ENCODE measurements at regions not wholly inside any gene's neighbourhood (a gene's known extent, or its start where the extent isn't known, plus 50 kb on each side); places are given as distances from the start of the nearest gene placed in this dataset.

DNA sequence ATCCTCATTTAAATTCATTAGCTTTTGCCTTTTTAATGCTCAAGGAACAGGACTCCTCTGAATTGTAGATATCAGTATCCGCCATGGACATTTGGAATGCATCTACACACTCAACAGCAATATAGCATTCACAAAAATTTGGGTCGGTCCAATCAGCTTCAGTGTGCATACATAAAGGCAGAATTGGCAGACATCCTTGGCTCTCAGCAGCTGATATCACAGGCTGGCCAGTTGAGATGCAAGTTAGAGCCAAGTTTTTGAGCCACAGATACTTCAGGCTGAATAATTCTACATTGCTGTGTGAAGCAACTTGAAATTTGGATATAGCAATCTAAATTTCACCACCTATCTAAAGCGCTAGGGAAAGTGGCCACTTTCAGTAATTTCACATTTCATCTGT lies 821.1 kb downstream of the PCDH19 start:
- Mint-ChIP-seq H3K27ac (no peak overlapping the region), H3K4me1 (no peaks in the 10 kb centered on the region), H3K9me3 (peaks cover 1 to 4% (median 3%) of the 10 kb centered on the region in 7 donors), H3K4me3 (no peak overlapping the region), H3K36me3 (no peaks in the 10 kb centered on the region), H3K27me3 (ENCODE audit: low read depth in 3 of 3) (no peaks in the 10 kb centered on the region)
- H3K9ac ChIP-seq (ENCODE audit: insufficient read depth, low read length, poor library complexity, severe bottlenecking), result no peak overlapping the region
- no peak overlapping the region for H2AFZ ChIP-seq (ENCODE audit: insufficient read depth, low read depth, low read length, poor library complexity, severe bottlenecking)
- no peak for DNase-seq
- no peaks in the 10 kb centered on the region for H3K4me1 ChIP-seq (ENCODE audit: control insufficient read depth in 1 of 2, insufficient read depth in 2 of 2, low read length in 2 of 2)
- no peaks in the 10 kb centered on the region for H4K20me1 ChIP-seq (ENCODE audit: insufficient read depth, low read length)
- no peaks in the 10 kb centered on the region for H3K27me3 ChIP-seq (ENCODE audit: control insufficient read depth in 2 of 2, insufficient read depth in 2 of 2, low read length in 2 of 2)
- no peak overlapping the region for H3K27ac ChIP-seq (ENCODE audit: low read depth in 1 of 2, low read length in 2 of 2)
- no peak for TF ChIP-seq CTCF (IDR thresholded peaks at IDR 0.05)
- no peak overlapping the region for H3K4me2 ChIP-seq (replicated peaks; ENCODE audit: extremely low read depth, low read length, poor library complexity, severe bottlenecking)
- H3K79me2 ChIP-seq (ENCODE audit: insufficient read depth, low read length), result no peaks in the 10 kb centered on the region
- WGBS (ENCODE audit: insufficient coverage), result no CpG with 5 or more reads among the region's 3 CpGs
- no peak overlapping the region for H3K4me3 ChIP-seq (replicated peaks in 1 of 3; ENCODE audit: low read depth in 2 of 3, low read length in 3 of 3)
- intact Hi-C loops (cut with micrococcal nuclease), result no loop called here
- no peaks in the 10 kb centered on the region for H3K36me3 ChIP-seq (replicated peaks in 1 of 2; ENCODE audit: control insufficient read depth in 1 of 2, insufficient read depth in 2 of 2, low read length in 2 of 2)
- H3K9me3 ChIP-seq (replicated peaks in 1 of 2; ENCODE audit: control insufficient read depth in 1 of 2, insufficient read depth in 1 of 2, low read length in 2 of 2), result no peaks in the 10 kb centered on the region

DNA sequence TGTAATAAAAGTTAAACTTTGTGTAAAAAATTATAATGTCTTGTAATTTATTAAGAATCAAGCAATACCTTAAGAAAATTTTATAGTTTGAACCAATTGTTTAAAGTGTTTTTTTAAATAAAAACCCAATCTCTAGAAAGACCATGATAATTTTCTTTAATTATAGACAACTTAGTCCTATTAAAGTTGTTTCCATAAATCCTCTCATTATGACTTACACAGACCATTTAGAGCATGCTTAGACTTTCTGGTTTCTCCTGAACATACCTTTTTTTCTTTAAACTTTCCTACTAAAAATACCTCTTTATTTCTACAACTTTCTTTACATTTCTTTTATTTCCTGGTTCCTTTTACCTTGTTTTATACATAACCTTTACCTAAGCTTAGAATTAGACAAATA lies 837.4 kb downstream of the PCDH19 start:
- no peak for TF ChIP-seq CTCF (IDR thresholded peaks at IDR 0.05)
- no peak overlapping the region for H3K4me3 ChIP-seq (replicated peaks in 1 of 3; ENCODE audit: low read depth in 2 of 3, low read length in 3 of 3)
- H3K36me3 Mint-ChIP-seq, result no peaks in the 10 kb centered on the region
- H3K79me2 ChIP-seq (ENCODE audit: insufficient read depth, low read length), result no peaks in the 10 kb centered on the region
- H2AFZ ChIP-seq (ENCODE audit: insufficient read depth, low read depth, low read length, poor library complexity, severe bottlenecking), result no peak overlapping the region
- H3K9ac ChIP-seq (ENCODE audit: insufficient read depth, low read length, poor library complexity, severe bottlenecking), result no peak overlapping the region
- no peaks in the 10 kb centered on the region for H3K27me3 Mint-ChIP-seq (ENCODE audit: low read depth in 3 of 3)
- no peak overlapping the region for H3K4me3 Mint-ChIP-seq
- no peak overlapping the region for H3K4me2 ChIP-seq (replicated peaks; ENCODE audit: extremely low read depth, low read length, poor library complexity, severe bottlenecking)
- DNase-seq, result no peak
- intact Hi-C loops (cut with micrococcal nuclease), result no loop called here
- H3K27ac Mint-ChIP-seq, result no peak overlapping the region
- no peak overlapping the region for H3K27ac ChIP-seq (ENCODE audit: low read depth in 1 of 2, low read length in 2 of 2)
- no peaks in the 10 kb centered on the region for H4K20me1 ChIP-seq (ENCODE audit: insufficient read depth, low read length)
- no peaks in the 10 kb centered on the region for H3K36me3 ChIP-seq (replicated peaks in 1 of 2; ENCODE audit: control insufficient read depth in 1 of 2, insufficient read depth in 2 of 2, low read length in 2 of 2)
- no peaks in the 10 kb centered on the region for H3K9me3 ChIP-seq (replicated peaks in 1 of 2; ENCODE audit: control insufficient read depth in 1 of 2, insufficient read depth in 1 of 2, low read length in 2 of 2)
- H3K9me3 Mint-ChIP-seq, result peaks cover 0 to 17% (median 10%) of the 10 kb centered on the region in 7 donors
- H3K4me1 Mint-ChIP-seq, result no peaks in the 10 kb centered on the region
- no peaks in the 10 kb centered on the region for H3K27me3 ChIP-seq (ENCODE audit: control insufficient read depth in 2 of 2, insufficient read depth in 2 of 2, low read length in 2 of 2)
- no peaks in the 10 kb centered on the region for H3K4me1 ChIP-seq (ENCODE audit: control insufficient read depth in 1 of 2, insufficient read depth in 2 of 2, low read length in 2 of 2)
